ENCODE measurements at regions not wholly inside any gene's neighbourhood (a gene's known extent, or its start where the extent isn't known, plus 50 kb on each side); places are given as distances from the start of the nearest gene placed in this dataset.
"Not testable (repeated sequence)": the region's sequence is repeated elsewhere in the genome, so short reads cannot be mapped to it uniquely, and the experiment has no call there.

GRCh38 chr2:22449696-22450095 lies 935.3 kb upstream of the KLHL29 start:
- in situ Hi-C loops (cut with HindIII; ENCODE audit: low pct_ligation_motif_present, low pct_unique_long_range_greater_than_20kb, low sequenced_read_pairs) = no loop called here
- no peak for DNase-seq

GRCh38 chr2:22450831-22451230 lies 934.1 kb upstream of the KLHL29 start:
- in situ Hi-C loops (cut with HindIII; ENCODE audit: low pct_ligation_motif_present, low pct_unique_long_range_greater_than_20kb, low sequenced_read_pairs) = no loop called here
- DNase-seq = no peak

GRCh38 chr2:22454826-22455485 lies 930.0 kb upstream of the KLHL29 start:
- DNase-seq = no peak
- in situ Hi-C loops (cut with HindIII; ENCODE audit: low pct_ligation_motif_present, low pct_unique_long_range_greater_than_20kb, low sequenced_read_pairs) = no loop called here

GRCh38 chr2:22458440-22458839 lies 926.5 kb upstream of the KLHL29 start:
- in situ Hi-C loops (cut with HindIII; ENCODE audit: low pct_ligation_motif_present, low pct_unique_long_range_greater_than_20kb, low sequenced_read_pairs) = no loop called here
- DNase-seq = no peak

- DNase-seq; in situ Hi-C loops (cut with HindIII; ENCODE audit: low pct_ligation_motif_present, low pct_unique_long_range_greater_than_20kb, low sequenced_read_pairs): not testable (repeated sequence)
Measured at GRCh38 chr2:22475103-22475502, 909.9 kb upstream of the KLHL29 start.

- in situ Hi-C loops (cut with HindIII; ENCODE audit: low pct_ligation_motif_present, low pct_unique_long_range_greater_than_20kb, low sequenced_read_pairs) = no loop called here
Measured at GRCh38 chr2:22478329-22478728, 906.6 kb upstream of the KLHL29 start.

GRCh38 chr2:22481486-22482259 lies 903.3 kb upstream of the KLHL29 start:
- no peak for DNase-seq
- in situ Hi-C loops (cut with HindIII; ENCODE audit: low pct_ligation_motif_present, low pct_unique_long_range_greater_than_20kb, low sequenced_read_pairs) = no loop called here

More at GRCh38 chr2:22478329-22478728, 906.6 kb upstream of the KLHL29 start:
- DNase-seq = no peak

- DNase-seq = no peak
- in situ Hi-C loops (cut with HindIII; ENCODE audit: low pct_ligation_motif_present, low pct_unique_long_range_greater_than_20kb, low sequenced_read_pairs) = no loop called here
Measured at GRCh38 chr2:22483036-22483435, 901.9 kb upstream of the KLHL29 start.

GRCh38 chr2:22485486-22485885 lies 899.5 kb upstream of the KLHL29 start:
- in situ Hi-C loops (cut with HindIII; ENCODE audit: low pct_ligation_motif_present, low pct_unique_long_range_greater_than_20kb, low sequenced_read_pairs) = no loop called here
- no peak for DNase-seq

- no peak for DNase-seq
- in situ Hi-C loops (cut with HindIII; ENCODE audit: low pct_ligation_motif_present, low pct_unique_long_range_greater_than_20kb, low sequenced_read_pairs) = no loop called here
Measured at GRCh38 chr2:22486343-22486742, 898.6 kb upstream of the KLHL29 start.

GRCh38 chr2:22487036-22487435 lies 897.9 kb upstream of the KLHL29 start:
- no peak for DNase-seq
- in situ Hi-C loops (cut with HindIII; ENCODE audit: low pct_ligation_motif_present, low pct_unique_long_range_greater_than_20kb, low sequenced_read_pairs) = no loop called here

GRCh38 chr2:22487541-22487940 lies 897.4 kb upstream of the KLHL29 start:
- in situ Hi-C loops (cut with HindIII; ENCODE audit: low pct_ligation_motif_present, low pct_unique_long_range_greater_than_20kb, low sequenced_read_pairs) = no loop called here
- no peak for DNase-seq

- DNase-seq = no peak
- in situ Hi-C loops (cut with HindIII; ENCODE audit: low pct_ligation_motif_present, low pct_unique_long_range_greater_than_20kb, low sequenced_read_pairs) = no loop called here
Measured at GRCh38 chr2:22491442-22491841, 893.5 kb upstream of the KLHL29 start.

GRCh38 chr2:22494156-22494555 lies 890.8 kb upstream of the KLHL29 start:
- in situ Hi-C loops (cut with HindIII; ENCODE audit: low pct_ligation_motif_present, low pct_unique_long_range_greater_than_20kb, low sequenced_read_pairs) = no loop called here
- no peak for DNase-seq

- in situ Hi-C loops (cut with HindIII; ENCODE audit: low pct_ligation_motif_present, low pct_unique_long_range_greater_than_20kb, low sequenced_read_pairs) = no loop called here
- DNase-seq = no peak
Measured at GRCh38 chr2:22497064-22497463, 887.9 kb upstream of the KLHL29 start.

GRCh38 chr2:22497789-22498188 lies 887.2 kb upstream of the KLHL29 start:
- DNase-seq = no peak
- in situ Hi-C loops (cut with HindIII; ENCODE audit: low pct_ligation_motif_present, low pct_unique_long_range_greater_than_20kb, low sequenced_read_pairs) = no loop called here

GRCh38 chr2:22499082-22499839 lies 885.7 kb upstream of the KLHL29 start:
- no peak for DNase-seq
- in situ Hi-C loops (cut with HindIII; ENCODE audit: low pct_ligation_motif_present, low pct_unique_long_range_greater_than_20kb, low sequenced_read_pairs) = no loop called here

- no peak for DNase-seq
- in situ Hi-C loops (cut with HindIII; ENCODE audit: low pct_ligation_motif_present, low pct_unique_long_range_greater_than_20kb, low sequenced_read_pairs) = no loop called here
Measured at GRCh38 chr2:22500555-22500935, 884.4 kb upstream of the KLHL29 start.

- DNase-seq = no peak
- in situ Hi-C loops (cut with HindIII; ENCODE audit: low pct_ligation_motif_present, low pct_unique_long_range_greater_than_20kb, low sequenced_read_pairs) = no loop called here
Measured at GRCh38 chr2:22501851-22502250, 883.1 kb upstream of the KLHL29 start.

Measured in ACHN (cell line).